MM.1S (cell line): ENCODE measurements at regions not wholly inside any gene's neighbourhood (a gene's known extent, or its start where the extent isn't known, plus 50 kb on each side); places are given as distances from the start of the nearest gene placed in this dataset.

Experiments
- EZH2phosphoT487 ChIP-seq: fragments of 300-600 bp; sonication (generic); IDR thresholded peaks from 2 replicates; pipeline ENCODE4 v1.6.1; 2018; ENCODE audit warnings: antibody characterized with exemption, low read length
- TF ChIP-seq, protein P1 (sequence below): fragments of 300-600 bp; sonication (generic); IDR thresholded peaks from 2 replicates; pipeline ENCODE4 v1.5.1; 2016; ENCODE audit warnings: antibody characterized with exemption, low read length, mixed read lengths

DNA sequence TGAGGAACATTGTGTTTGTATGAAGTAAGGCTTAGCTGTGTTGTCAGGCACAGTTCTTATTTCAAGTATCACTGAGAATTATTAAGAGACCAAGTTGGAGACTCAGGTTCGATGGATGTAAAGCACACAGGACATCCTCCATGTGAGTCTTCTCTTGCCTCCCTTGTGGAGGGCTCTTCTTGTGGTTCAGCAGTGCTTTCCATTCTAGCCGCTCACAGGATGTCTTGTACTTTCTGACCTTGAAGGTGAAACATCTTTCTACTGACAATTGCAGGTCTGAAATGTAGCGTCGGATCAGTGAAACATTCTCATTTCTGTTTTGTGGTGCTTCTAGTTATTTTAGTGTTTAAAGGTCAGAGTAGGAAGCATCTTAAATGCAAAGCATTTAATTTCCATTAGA is 154.6 kb downstream of the HIPK3 start:
- TF ChIP-seq, protein P1, sequence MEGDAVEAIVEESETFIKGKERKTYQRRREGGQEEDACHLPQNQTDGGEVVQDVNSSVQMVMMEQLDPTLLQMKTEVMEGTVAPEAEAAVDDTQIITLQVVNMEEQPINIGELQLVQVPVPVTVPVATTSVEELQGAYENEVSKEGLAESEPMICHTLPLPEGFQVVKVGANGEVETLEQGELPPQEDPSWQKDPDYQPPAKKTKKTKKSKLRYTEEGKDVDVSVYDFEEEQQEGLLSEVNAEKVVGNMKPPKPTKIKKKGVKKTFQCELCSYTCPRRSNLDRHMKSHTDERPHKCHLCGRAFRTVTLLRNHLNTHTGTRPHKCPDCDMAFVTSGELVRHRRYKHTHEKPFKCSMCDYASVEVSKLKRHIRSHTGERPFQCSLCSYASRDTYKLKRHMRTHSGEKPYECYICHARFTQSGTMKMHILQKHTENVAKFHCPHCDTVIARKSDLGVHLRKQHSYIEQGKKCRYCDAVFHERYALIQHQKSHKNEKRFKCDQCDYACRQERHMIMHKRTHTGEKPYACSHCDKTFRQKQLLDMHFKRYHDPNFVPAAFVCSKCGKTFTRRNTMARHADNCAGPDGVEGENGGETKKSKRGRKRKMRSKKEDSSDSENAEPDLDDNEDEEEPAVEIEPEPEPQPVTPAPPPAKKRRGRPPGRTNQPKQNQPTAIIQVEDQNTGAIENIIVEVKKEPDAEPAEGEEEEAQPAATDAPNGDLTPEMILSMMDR = no peak
- no peak for TF ChIP-seq EZH2phosphoT487
